ENCODE measurements at regions not wholly inside any gene's neighbourhood (a gene's known extent, or its start where the extent isn't known, plus 50 kb on each side); places are given as distances from the start of the nearest gene placed in this dataset.
"Not testable (repeated sequence)": the region's sequence is repeated elsewhere in the genome, so short reads cannot be mapped to it uniquely, and the experiment has no call there.

- no peak for DNase-seq
These were observed 115.7 kb upstream of the S1PR3 start for GRCh38 chr9:88875400-88876120.

GRCh38 chr9:88880199-88880598, 111.1 kb upstream of the S1PR3 start:
- DNase-seq = no peak

- DNase-seq = not testable (repeated sequence)
These were observed 107.0 kb upstream of the S1PR3 start for GRCh38 chr9:88884291-88884690.

- DNase-seq = not testable (repeated sequence)
These were observed 104.5 kb upstream of the S1PR3 start for GRCh38 chr9:88886762-88887161.

GRCh38 chr9:88889386-88889785, 101.9 kb upstream of the S1PR3 start:
- DNase-seq = peak; percentile 32

GRCh38 chr9:88890546-88890945, 100.7 kb upstream of the S1PR3 start:
- DNase-seq = no peak

GRCh38 chr9:88891040-88891439, 100.2 kb upstream of the S1PR3 start:
- DNase-seq = no peak

GRCh38 chr9:88892724-88893123, 98.5 kb upstream of the S1PR3 start:
- DNase-seq = no peak

- no peak for DNase-seq
These were observed 94.2 kb upstream of the S1PR3 start for GRCh38 chr9:88897081-88897480.

GRCh38 chr9:88898039-88898720, 93.1 kb upstream of the S1PR3 start:
- DNase-seq = no peak

- DNase-seq = no peak
These were observed 85.8 kb upstream of the S1PR3 start for GRCh38 chr9:88905506-88905905.

GRCh38 chr9:88915916-88916315, 75.4 kb upstream of the S1PR3 start:
- DNase-seq = no peak

GRCh38 chr9:88916894-88917293, 74.4 kb upstream of the S1PR3 start:
- DNase-seq = no peak

- DNase-seq = no peak
These were observed 73.9 kb upstream of the S1PR3 start for GRCh38 chr9:88917375-88917774.

- not testable (repeated sequence) for DNase-seq
These were observed 72.7 kb upstream of the S1PR3 start for GRCh38 chr9:88918537-88918936.

- no peak for DNase-seq
These were observed 70.6 kb upstream of the S1PR3 start for GRCh38 chr9:88920645-88921044.

- no peak for DNase-seq
These were observed 69.2 kb upstream of the S1PR3 start for GRCh38 chr9:88922091-88922490.

- no peak for DNase-seq
These were observed 68.2 kb upstream of the S1PR3 start for GRCh38 chr9:88923092-88923491.

GRCh38 chr9:88923653-88924288, 67.5 kb upstream of the S1PR3 start:
- no peak for DNase-seq

GRCh38 chr9:88925481-88925880, 65.8 kb upstream of the S1PR3 start:
- no peak for DNase-seq

- no peak for DNase-seq
These were observed 64.3 kb upstream of the S1PR3 start for GRCh38 chr9:88926781-88927505.

GRCh38 chr9:88927510-88927909, 63.8 kb upstream of the S1PR3 start:
- DNase-seq = no peak

GRCh38 chr9:88930716-88931115, 60.6 kb upstream of the S1PR3 start:
- no peak for DNase-seq

All from eye (tissue), 1 donor.